ENCODE measurements at regions not wholly inside any gene's neighbourhood (a gene's known extent, or its start where the extent isn't known, plus 50 kb on each side); places are given as distances from the start of the nearest gene placed in this dataset.
"Not testable (repeated sequence)": the region's sequence is repeated elsewhere in the genome, so short reads cannot be mapped to it uniquely, and the experiment has no call there.

GRCh38 chr13:72562686-72563085, 164.7 kb downstream of the MZT1 start:
- H3K4me3 ChIP-seq (ENCODE audit: low read depth, low read length), result no peak overlapping the region
- TF ChIP-seq, protein P1, sequence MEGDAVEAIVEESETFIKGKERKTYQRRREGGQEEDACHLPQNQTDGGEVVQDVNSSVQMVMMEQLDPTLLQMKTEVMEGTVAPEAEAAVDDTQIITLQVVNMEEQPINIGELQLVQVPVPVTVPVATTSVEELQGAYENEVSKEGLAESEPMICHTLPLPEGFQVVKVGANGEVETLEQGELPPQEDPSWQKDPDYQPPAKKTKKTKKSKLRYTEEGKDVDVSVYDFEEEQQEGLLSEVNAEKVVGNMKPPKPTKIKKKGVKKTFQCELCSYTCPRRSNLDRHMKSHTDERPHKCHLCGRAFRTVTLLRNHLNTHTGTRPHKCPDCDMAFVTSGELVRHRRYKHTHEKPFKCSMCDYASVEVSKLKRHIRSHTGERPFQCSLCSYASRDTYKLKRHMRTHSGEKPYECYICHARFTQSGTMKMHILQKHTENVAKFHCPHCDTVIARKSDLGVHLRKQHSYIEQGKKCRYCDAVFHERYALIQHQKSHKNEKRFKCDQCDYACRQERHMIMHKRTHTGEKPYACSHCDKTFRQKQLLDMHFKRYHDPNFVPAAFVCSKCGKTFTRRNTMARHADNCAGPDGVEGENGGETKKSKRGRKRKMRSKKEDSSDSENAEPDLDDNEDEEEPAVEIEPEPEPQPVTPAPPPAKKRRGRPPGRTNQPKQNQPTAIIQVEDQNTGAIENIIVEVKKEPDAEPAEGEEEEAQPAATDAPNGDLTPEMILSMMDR (IDR thresholded peaks at IDR 0.05; ENCODE audit: borderline replicate concordance, insufficient read depth, low read depth, low read length), result no peak

GRCh38 chr13:72561791-72562190, 165.6 kb downstream of the MZT1 start:
- no peak overlapping the region for H3K4me3 ChIP-seq (ENCODE audit: low read depth, low read length)
- TF ChIP-seq, protein P1 (IDR thresholded peaks at IDR 0.05; ENCODE audit: borderline replicate concordance, insufficient read depth, low read depth, low read length), result no peak

- no peak overlapping the region for H3K4me3 ChIP-seq (ENCODE audit: low read depth, low read length)
- TF ChIP-seq, protein P1 (IDR thresholded peaks at IDR 0.05; ENCODE audit: borderline replicate concordance, insufficient read depth, low read depth, low read length), result no peak
Measured at GRCh38 chr13:72559716-72560115, 167.7 kb downstream of the MZT1 start.

GRCh38 chr13:72556945-72557344, 170.5 kb downstream of the MZT1 start:
- no peak overlapping the region for H3K4me3 ChIP-seq (ENCODE audit: low read depth, low read length)
- TF ChIP-seq, protein P1 (IDR thresholded peaks at IDR 0.05; ENCODE audit: borderline replicate concordance, insufficient read depth, low read depth, low read length), result no peak

DNA sequence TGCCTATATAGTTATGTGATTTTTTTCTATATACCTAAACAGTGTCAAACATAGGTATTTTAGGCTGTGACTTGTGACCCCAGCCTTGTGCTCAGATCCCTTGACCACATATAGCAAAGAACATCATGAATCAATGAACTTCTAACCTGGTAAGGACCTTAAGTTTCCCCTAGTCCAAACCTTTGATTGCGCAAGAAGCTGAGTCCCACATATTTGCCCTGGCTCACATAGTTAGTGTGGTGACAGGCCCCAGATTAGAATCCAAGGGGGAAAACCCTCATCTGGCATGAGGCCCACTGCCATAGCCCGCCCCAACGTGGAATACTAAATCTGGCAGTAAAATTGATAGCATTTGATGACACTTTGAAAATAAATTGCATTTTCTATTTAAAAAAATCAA, 171.8 kb downstream of the MZT1 start:
- TF ChIP-seq, protein P1 (IDR thresholded peaks at IDR 0.05; ENCODE audit: borderline replicate concordance, insufficient read depth, low read depth, low read length), result no peak
- no peak overlapping the region for H3K4me3 ChIP-seq (ENCODE audit: low read depth, low read length)

- H3K4me3 ChIP-seq (ENCODE audit: low read depth, low read length), result no peak overlapping the region
- TF ChIP-seq, protein P1 (IDR thresholded peaks at IDR 0.05; ENCODE audit: borderline replicate concordance, insufficient read depth, low read depth, low read length), result no peak
Measured at GRCh38 chr13:72552731-72553130, 174.7 kb downstream of the MZT1 start.

DNA sequence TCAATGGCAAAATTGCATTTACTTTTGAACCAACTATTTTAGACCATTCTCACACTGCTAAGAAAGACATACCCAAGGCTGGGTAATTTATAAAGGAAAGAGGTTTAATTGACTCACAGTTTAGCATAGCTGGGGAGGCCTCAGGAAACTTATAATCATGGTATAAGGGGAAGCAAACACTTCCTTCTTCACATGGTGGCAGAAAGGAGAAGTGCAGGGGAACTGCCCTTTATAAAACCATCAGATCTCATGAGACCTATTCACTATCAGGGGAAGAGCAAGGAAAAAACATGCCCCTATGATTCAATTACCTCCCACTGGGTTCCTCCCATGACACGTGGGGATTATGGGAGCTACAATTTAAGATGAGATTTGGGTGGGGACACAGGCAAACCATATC, 181.5 kb downstream of the MZT1 start:
- H3K4me3 ChIP-seq (ENCODE audit: low read depth, low read length), result not testable (repeated sequence)

All from GM12875 (cell line).